H1 (cell line): ENCODE measurements at regions not wholly inside any gene's neighbourhood (a gene's known extent, or its start where the extent isn't known, plus 50 kb on each side); places are given as distances from the start of the nearest gene placed in this dataset.

ENCODE experiments used
- CBX5 ChIP-seq: fragments of 300-800, 300-1000 bp; sonication (generic); IDR thresholded peaks from 2 replicates; pipeline ENCODE4 v1.7.1; 2016; ENCODE audit warnings: antibody characterized with exemption, low read length, low read depth
- FOSL1 ChIP-seq: IDR thresholded peaks from 2 replicates; pipeline ENCODE4 v1.6.1; 2011; ENCODE audit warnings: mild to moderate bottlenecking, low read depth, low read length, moderate library complexity; ENCODE audit not compliant: insufficient read depth
- RAD21 ChIP-seq, 2 experiments: IDR thresholded peaks in 1 of 2; conservative IDR thresholded peaks in 1 of 2; 2 replicates each; pipeline ENCODE4 v1.6.1; 2011; ENCODE audit warnings: low read depth in 2 of 2, low read length in 2 of 2, improper control_type of control experiment in 1 of 2, inconsistent platforms in 1 of 2, mild to moderate bottlenecking in 1 of 2, moderate library complexity in 1 of 2
- TF ChIP-seq, protein P1 (sequence below), 3 experiments: IDR thresholded peaks; 1 replicate in 2 of 3; 2 replicates in 1 of 3; pipeline versions ENCODE4 v1.5.1 to v1.6.1; 2011; ENCODE audit warnings: low read length in 3 of 3, mild to moderate bottlenecking in 3 of 3, inconsistent platforms in 2 of 3, low read depth in 1 of 3, moderate library complexity in 1 of 3; ENCODE audit not compliant: insufficient read depth in 1 of 3; ENCODE audit errors: control extremely low read depth in 1 of 3
- TF ChIP-seq, protein P2 (sequence below): IDR thresholded peaks from 2 replicates; pipeline ENCODE4 v1.6.1; 2011; ENCODE audit warnings: low read length, improper control_type of control experiment

- TF ChIP-seq FOSL1 (no peak), CBX5 (no peak), RAD21 (IDR thresholded peaks at IDR 0.05 in 1 of 2, conservative IDR thresholded peaks at IDR 0.05 in 1 of 2; ENCODE audit: low read depth in 2 of 2, low read length in 2 of 2) (no peak; a peak in 1 of 4 replicates)
- TF ChIP-seq, protein P1, sequence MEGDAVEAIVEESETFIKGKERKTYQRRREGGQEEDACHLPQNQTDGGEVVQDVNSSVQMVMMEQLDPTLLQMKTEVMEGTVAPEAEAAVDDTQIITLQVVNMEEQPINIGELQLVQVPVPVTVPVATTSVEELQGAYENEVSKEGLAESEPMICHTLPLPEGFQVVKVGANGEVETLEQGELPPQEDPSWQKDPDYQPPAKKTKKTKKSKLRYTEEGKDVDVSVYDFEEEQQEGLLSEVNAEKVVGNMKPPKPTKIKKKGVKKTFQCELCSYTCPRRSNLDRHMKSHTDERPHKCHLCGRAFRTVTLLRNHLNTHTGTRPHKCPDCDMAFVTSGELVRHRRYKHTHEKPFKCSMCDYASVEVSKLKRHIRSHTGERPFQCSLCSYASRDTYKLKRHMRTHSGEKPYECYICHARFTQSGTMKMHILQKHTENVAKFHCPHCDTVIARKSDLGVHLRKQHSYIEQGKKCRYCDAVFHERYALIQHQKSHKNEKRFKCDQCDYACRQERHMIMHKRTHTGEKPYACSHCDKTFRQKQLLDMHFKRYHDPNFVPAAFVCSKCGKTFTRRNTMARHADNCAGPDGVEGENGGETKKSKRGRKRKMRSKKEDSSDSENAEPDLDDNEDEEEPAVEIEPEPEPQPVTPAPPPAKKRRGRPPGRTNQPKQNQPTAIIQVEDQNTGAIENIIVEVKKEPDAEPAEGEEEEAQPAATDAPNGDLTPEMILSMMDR (IDR thresholded peaks at IDR 0.05; ENCODE audit: control extremely low read depth in 1 of 3, insufficient read depth in 1 of 3, low read depth in 1 of 3, low read length in 3 of 3) = no peak
- TF ChIP-seq, protein P2, sequence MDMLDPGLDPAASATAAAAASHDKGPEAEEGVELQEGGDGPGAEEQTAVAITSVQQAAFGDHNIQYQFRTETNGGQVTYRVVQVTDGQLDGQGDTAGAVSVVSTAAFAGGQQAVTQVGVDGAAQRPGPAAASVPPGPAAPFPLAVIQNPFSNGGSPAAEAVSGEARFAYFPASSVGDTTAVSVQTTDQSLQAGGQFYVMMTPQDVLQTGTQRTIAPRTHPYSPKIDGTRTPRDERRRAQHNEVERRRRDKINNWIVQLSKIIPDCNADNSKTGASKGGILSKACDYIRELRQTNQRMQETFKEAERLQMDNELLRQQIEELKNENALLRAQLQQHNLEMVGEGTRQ = no peak
Measured at GRCh38 chr4:142933207-142933606, 87.1 kb upstream of the INPP4B start.
